HG02678 (cell line): ENCODE measurements at regions not wholly inside any gene's neighbourhood (a gene's known extent, or its start where the extent isn't known, plus 50 kb on each side); places are given as distances from the start of the nearest gene placed in this dataset.
"Not testable (repeated sequence)": the region's sequence is repeated elsewhere in the genome, so short reads cannot be mapped to it uniquely, and the experiment has no call there.

ENCODE experiments used
- ATAC-seq: cut with Tn5 transposase; IDR thresholded peaks from one replicate; pipeline ENCODE4 v1.9.1; 2021; ENCODE audit warnings: mild to moderate bottlenecking, moderate library complexity; ENCODE audit not compliant: unreplicated experiment

DNA sequence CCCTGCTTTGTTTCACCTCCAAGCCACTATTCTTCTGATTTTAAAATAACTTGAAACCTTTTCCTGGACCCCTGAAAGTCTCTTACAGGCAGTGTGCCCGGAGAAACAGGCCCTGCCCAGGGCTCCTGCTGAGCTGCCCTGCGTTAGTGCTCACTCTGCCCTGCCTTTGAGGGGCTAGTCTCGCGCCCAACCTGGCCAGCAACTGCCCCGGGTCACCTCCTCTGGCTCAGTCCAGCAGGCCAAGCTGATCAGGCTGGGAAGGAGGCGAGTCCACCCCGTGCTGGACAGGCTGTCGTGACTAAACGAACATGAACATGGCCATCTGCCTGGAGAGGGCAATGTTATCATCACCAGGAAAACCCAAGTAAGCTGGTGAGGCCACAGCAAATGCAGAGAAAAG, 245.4 kb downstream of the ANKRD60 start:
- no peak for ATAC-seq

DNA sequence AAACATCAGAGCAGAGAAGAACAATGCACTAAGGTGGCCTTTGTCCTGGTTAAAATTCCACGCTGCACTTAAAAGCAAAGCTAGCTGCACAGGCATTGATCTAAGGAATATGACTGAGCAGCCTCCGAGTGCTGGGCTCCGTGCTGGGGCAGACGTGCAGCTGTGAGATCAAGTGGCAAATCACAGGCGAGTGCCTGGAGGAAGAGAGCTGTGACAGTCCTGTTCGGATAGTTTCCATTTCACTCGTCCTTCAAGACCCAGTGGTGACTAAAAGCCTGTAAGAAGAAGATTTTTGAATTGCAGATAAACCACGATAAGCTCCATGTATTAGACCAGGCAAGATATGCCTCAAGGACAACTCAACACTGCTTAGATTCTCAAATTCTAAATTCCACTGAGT, 247.9 kb downstream of the ANKRD60 start:
- no peak for ATAC-seq

DNA sequence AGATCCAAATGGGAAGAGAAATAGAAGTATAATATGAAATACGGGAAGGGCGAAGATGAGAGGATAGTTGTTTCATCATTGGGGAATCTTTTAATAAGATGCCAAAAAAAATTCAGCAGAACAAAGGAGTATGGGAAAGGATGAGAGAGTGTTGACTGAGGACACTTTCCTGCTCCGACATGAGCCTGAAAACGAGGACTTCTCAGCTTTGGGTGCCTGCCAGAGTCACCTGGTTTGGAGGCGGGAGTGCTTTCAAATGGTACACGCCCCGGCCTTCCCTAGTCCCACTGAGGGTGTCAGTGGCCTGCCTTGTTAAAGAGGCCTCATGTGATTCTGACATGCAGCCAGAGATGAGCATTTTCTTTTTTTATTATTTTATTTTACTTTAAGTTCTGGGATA, 250.9 kb downstream of the ANKRD60 start:
- ATAC-seq = no peak

DNA sequence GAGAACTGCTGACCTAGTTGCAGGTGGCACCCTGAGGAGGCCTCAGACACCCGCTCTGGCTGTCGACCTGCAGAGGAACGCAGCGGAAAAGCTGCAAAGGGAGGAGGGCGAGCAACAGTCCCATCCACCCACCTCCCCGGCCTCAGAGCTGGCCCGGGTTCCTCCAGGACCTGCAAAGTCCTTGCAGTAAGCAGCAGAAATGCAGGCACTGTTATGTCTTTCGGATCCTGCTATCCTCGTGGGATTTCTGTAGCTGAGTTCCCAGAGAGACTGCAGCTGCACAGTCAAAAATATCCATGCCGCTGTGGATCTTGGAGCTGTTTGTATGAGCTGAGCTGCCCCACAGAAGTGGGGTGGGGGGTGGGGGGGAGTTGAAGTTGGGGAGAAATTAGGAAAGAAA, 251.3 kb downstream of the ANKRD60 start:
- no peak for ATAC-seq

DNA sequence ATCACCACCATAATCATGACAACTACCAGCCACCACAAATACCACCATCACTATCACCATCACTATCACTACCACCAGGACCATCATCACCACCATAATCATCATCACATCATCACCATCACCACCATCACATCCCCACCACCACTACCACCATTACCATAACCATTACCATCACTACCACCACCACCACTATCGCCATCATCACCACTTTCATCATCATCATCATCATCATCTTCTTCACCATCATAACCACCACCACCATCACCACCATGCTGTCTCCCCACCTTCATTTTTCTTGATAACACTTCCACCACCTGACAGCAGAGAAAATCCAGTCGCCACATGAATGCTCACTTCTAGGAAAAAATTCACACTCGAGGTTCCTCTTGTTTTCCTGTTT, 253.6 kb downstream of the ANKRD60 start:
- no peak for ATAC-seq

DNA sequence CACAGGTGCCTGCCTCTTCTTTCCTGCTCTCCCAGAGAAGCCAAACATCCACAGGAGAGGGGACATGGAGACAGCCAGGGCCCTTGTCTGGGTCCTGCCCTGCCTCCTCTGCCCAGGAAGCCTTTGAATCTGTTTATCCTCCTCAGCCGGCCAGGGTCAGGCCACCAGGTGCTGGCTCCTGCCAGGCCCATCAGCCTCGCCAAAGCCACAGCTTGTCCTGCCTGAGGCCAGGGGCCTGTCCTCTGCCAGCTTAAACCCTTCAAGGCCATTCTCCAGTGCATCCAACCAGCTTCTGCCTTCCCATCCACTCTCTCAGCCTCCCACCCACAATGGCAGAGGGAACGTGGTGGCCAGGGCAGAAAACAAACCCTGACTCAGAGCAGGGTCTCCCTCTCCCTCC, 254.6 kb downstream of the ANKRD60 start:
- ATAC-seq = no peak

DNA sequence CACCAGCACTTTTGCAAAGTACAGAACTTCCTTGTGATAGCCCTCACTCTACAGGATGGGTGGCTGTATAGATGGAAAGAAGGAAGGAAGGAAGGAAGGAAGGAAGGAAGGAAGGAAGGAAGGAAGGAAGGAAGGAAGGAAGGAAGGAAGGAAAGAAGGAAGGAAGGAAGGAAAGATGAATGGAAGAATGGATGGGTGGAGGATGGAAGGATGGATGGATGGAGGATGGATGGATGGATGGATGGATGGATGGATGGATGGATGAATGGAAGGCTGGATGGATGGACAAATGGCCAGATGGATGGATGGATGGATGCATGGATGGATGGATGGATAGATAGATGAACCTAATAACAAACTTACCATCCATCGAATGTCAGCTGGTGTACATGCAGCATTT, 256.9 kb downstream of the ANKRD60 start:
- not testable (repeated sequence) for ATAC-seq

DNA sequence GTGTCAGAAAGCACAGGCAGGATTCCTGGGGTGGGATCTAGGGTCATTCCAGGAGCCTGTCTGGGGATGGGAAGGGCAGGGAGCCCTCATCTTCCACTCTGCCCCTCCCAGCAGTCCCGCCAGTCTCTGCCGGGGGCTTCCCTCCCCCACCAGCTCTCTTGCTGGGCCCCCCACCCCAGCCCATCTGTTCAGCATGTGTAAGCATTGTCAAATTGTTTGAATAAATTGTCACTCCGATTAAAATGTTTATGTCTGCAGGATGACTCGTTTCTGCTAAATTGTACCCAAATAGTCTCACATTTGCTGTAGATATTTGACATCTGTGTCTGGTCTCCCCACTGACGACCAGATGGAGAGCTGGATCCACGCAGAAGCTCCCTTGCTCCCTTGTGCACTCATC, 257.6 kb downstream of the ANKRD60 start:
- no peak for ATAC-seq

DNA sequence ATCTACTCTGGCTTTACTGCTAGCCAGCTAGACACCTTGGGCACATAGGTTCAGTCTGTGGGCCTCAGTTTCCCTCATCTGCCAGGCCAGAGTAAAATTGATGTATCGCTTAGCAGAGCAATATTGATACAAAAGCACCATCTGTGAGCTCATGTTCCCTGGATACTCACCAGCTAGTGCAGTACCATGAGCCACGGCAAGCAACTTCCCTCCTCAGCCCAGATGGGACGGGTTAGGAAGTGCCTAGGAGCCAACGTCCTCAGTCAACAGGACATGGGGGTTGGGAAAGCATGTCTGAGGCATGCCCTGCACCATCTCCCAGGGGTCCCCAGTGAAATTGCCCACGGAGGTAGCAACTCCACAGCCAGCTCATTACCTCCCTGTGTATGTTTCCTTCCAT, 258.3 kb downstream of the ANKRD60 start:
- ATAC-seq = no peak

DNA sequence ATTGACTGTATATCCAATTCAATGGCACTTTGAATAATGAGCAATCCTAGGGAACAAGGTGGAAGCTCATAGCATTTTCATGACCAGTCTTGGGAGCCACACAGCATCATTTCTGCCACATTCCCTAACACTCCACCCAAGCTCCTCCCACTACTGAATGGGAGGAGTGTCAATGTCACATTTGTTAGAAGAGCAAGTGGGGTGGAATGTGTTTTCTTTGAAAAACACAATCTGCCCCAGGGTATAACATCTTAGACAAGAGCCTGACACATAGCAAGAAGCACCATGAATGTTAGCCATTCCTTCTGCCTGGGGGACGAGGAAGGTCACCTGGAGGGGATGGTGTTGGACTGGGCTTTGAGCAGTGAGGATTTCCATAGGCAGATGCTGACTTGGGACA, 258.3 kb upstream of the PMEPA1 start:
- no peak for ATAC-seq

DNA sequence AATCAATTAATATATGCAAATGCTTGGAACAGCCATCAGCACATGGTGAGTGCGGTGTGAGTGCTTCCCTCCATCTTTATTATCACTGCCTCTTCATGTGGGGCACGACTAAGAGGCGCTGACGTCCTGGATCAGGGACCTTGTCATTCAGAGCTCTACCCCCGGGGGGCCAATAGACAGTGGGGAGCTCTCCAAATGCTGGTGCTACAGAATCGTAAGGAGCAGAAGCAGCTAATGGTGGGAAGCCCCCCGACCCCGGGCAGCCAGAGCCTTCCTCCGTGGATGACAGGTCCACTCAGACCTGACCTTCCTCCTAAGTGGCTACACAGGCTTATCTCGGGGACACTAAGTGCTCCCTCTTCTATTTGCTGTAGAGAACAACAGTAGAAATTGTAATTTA, 257.5 kb upstream of the PMEPA1 start:
- ATAC-seq = no peak

DNA sequence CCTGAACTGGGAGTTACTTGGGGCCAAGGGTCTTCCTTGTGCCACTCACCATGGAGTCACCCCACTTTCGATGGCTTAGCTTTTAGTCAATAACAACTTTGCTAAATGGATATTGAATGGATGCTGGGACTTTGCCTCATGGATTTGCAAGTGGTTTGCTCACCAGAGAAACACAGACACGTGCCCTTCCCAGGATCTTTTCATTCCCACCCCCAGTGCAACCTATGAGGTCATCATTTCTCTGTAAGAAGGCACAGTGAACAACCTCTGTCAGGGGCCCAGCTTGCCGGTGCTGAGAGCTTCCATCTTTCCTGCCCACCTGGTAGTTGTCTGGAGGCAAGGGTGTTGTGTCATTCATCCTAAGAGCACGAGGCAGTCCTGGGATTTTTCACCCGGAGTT, 256.8 kb upstream of the PMEPA1 start:
- no peak for ATAC-seq

DNA sequence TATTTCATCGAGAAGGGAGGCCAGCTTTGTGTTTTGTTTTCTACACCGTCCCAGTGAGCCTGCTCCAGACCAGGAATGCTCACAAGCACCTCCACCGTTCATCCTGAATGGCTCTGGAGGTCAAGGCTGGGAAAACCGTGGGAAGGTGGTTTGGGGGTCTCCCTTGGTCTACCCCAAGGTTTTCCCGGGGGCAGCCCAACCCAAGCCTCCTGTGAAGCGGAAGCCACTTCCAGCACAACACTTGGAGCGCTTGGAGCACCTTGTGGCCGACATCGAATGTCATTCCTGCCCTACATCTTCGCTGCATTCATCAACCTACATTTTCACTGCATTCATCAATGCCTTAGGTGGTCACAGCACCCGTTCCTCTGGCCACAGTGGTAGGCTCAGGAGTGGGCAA, 255.6 kb upstream of the PMEPA1 start:
- no peak for ATAC-seq

DNA sequence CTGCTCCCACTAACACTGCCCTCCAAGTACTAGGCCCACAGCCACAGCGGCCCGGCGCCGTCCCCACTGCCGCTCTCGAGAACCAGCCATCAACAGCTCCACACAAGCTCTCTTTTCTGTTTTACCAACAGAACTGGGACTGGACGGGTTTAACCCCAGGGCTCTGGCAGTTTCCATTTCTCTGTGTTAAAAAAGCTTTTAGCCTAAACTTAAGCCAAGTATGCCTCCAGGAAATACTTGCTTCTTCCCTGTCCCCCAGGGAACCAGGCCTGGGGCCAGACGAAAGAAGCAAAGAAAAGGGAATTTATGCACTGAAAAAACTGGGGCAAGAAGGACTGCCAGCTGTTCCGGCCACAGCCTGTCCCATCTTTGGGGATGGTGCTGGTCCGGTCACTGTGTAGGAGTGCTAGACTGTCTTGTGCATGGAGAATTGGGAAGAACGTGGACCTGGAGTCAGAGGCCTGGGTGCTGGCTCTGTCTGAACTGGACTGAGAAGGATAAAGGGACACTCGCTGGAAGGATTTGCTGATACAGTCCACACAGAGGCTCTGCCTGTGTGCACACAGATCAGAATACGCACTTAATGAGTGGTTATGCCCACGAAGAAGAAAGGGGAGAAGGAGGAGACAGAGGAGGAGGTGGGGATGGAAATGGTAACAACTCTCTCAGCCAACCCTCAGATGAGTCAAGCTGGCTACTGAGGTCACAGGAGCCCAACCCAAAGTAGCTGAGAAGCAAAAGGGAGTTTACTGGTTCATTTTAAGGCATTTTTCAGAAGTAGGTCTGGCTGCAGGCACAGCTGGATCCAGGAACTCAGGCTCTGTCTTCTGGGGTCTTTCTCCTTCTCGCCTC, 254.4 kb upstream of the PMEPA1 start:
- no peak for ATAC-seq

DNA sequence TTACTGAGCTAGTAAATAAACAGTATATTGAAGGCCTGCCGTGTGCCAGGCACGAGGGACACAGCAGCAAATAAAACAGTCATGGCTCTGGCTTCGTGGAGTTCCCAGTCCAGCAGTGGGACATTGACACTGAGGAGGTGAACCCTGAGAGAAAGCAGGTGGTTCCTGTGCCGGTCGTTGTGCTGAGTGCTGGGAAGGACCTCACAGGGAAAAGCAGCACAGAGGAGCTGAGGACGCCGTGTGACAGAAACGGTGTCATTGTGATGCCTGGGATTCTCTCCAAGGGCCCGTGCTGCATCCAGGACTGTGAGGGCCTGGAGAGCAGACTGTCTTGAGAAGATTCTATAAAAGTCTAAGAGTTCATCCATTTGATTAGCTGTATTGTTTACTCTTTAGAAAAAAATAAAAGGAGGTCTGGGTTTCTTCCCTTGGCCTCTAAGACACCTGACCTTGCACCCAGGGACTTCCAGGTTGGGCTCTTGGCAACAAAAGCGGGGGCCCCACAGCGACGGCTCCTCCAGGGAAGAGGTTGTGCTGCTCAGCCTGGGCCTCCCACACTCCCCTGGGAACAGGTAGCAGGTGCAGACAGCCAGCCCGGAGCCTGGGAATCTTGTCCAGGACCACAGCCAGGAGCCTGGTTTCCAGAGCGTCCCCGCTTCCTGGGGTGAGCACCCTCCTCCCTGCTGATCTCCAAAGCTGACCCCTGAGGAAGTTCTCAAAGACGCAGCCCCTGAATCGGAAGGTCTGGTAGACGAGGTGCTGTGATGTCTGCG, 251.2 kb upstream of the PMEPA1 start:
- ATAC-seq = no peak

DNA sequence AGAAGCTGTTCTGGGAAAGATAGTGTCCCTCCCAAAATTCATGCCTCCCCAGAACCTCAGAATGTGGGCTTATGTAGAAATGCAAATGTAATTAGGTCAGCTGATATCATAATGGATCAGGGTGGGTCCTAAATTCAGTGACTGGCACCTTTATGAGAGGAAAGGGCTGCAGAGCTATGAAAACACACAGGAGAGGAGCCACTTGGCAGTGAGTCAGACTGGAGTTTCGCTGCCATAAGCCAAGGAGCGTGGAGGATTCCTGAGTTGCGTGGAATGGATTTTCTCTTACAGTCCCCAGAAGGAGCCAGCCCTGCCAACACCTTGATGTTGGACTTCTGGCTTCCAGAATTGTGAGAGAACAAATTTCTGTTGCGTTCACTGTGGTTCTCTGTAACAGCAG, 249.8 kb upstream of the PMEPA1 start:
- ATAC-seq = no peak

DNA sequence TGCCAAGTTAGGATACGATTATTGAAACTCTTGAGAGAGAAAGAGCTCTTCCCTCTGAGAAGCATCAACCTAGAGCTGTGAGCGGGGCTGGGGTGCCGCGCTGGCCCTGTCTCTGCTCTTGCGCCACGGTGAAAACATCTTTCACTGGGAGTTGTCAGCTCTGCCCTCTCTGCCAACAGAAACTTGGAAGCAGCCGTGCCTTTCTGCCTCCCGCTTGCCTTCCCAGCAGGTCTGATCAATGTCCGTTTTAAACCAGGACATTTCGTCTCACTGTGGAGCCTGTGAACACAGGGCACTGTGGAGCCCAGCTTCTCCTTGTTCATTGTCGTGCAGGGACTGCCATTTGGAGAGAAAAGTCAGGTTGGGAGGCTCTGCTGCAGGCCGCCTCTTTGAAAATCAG, 249.2 kb upstream of the PMEPA1 start:
- no peak for ATAC-seq

DNA sequence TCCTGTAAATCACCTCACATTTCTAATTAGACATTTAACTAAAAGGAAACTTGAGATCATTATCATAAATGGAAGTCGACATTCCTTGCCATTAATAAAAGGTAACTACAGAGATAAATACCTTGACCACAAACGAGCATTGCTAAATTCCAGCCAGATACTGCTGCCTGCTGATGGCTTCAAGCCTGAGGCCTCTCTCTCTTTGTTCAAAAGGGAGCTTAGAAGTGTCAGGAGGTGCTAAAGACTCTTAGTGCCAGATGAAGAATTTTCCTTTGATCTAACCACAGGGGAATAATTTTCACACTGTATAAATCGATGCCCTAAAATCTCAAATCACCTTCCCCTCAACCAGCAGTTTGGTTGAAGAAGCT, 248.2 kb upstream of the PMEPA1 start:
- ATAC-seq = no peak

DNA sequence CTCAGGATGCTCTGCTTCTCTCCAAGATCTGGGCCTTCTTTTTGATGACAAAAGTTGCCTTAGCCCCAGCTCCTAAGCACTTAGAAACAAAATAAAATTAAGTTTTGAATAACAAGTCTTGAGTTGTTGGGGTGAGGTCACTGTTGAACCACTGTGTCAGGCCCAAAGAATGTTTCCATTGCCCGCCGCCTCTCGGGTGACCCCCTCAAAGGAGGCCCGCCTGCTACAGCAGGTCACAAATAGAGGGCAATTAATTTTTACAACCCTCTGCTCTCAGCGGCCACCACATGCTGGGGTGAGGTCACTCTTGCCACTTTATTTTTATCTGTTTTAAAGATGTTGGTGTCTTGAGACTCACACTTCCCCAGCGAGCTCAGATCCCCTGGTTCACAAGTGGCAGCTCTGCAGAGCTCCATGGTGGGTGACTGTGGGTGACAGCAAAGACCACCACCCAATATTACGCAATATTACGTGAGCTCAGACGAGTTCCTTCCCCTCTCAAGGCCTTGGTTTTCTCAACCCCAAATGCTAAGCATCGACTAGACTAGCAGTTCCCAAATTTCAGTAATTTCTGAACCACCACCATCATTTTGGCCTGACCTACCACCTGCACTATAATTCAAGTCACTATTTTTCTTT, 247.7 kb upstream of the PMEPA1 start:
- ATAC-seq = no peak

DNA sequence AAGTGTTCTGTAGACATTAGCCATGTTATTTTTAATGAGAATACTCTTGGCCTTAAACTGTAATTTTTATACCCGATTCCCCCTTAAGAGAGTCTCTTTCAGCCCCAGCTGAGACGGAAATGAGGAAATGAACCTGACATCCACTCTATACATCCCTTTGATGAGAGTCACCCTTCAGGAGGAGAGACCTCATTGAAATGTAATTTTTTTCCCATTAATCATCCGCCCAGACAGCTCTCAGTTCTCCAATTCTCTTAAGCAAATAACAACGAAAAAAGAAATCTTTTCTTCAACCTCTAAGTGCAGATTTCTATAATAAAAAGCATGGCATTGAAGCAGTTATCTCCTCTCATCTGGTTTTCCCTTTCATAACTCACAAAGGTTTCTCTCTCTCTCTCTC, 243.8 kb upstream of the PMEPA1 start:
- ATAC-seq = no peak

DNA sequence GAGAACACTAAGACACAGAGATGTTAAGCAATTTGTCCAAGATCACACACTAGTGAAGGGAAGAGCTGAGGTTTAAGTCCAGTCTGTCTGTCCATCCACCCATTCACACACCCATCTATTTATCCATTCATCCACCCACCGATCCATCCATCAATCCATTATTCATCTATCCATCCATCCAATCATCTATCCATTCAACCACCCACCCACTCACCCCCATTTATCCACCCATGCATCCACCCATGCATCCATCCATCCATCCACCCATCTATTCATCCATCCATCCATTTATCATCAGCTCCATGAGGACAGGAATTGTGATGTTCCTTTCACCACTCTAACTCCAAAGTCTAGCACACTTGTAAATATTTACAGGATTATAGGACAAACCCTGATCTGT, 242.3 kb upstream of the PMEPA1 start:
- ATAC-seq = no peak

DNA sequence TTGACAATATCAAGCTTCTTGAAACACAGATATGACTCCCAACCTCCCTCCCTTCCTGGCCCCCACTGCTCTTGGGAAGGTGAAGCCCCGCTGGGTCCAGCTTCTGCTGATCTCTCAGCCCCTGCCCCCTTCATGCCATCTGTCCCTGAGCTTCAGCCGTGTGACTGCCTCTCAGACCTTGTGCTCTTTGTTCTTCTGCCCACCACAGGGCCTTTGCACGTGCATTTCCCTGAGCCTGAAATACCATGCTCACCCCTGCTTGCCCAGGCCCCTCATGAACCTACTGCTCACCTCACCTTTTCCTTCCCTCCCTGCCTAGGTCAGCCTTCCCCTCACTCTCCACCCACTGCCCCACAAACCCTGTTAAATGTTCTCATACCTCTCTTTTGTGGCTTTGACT, 241.7 kb upstream of the PMEPA1 start:
- ATAC-seq = no peak
